ENCODE measurements at regions not wholly inside any gene's neighbourhood (a gene's known extent, or its start where the extent isn't known, plus 50 kb on each side); places are given as distances from the start of the nearest gene placed in this dataset.

GRCh38 chr11:29002816-29003215 lies 894.6 kb downstream of the METTL15 start:
- TF ChIP-seq SUZ12 (IDR thresholded peaks at IDR 0.05) (no peak), FOXM1 (IDR thresholded peaks at IDR 0.05; ENCODE audit: borderline replicate concordance) (no peak), CTBP1 (IDR thresholded peaks at IDR 0.05; ENCODE audit: borderline replicate concordance) (no peak), ZNF384 (IDR thresholded peaks at IDR 0.05) (no peak), ELF4 (IDR thresholded peaks at IDR 0.05) (no peak), HDGF (IDR thresholded peaks at IDR 0.05; ENCODE audit: borderline replicate concordance) (no peak), TARDBP (IDR thresholded peaks at IDR 0.05) (no peak), PKNOX1 (IDR thresholded peaks at IDR 0.05) (no peak), ARNT (IDR thresholded peaks at IDR 0.05) (no peak), BHLHE40 (IDR thresholded peaks at IDR 0.05; ENCODE audit: borderline replicate concordance) (no peak), FOXA1 (IDR thresholded peaks at IDR 0.05) (no peak), NFRKB (IDR thresholded peaks at IDR 0.05) (no peak)
